Breast epithelium (tissue), 3 donors: ENCODE measurements at regions not wholly inside any gene's neighbourhood (a gene's known extent, or its start where the extent isn't known, plus 50 kb on each side); places are given as distances from the start of the nearest gene placed in this dataset.

ENCODE experiments used
- POLR2A ChIP-seq: fragments of 450-650 bp; IDR thresholded peaks from one replicate; pipeline ENCODE4 v1.6.1; 2016; ENCODE audit warnings: antibody characterized with exemption, mild to moderate bottlenecking, moderate library complexity
- POLR2AphosphoS5 ChIP-seq, 3 donors: sonication (generic); formaldehyde crosslinking; IDR thresholded peaks; one replicate each; pipeline ENCODE4 v1.6.1; 2017; ENCODE audit warnings: antibody characterized with exemption in 3 of 3

DNA sequence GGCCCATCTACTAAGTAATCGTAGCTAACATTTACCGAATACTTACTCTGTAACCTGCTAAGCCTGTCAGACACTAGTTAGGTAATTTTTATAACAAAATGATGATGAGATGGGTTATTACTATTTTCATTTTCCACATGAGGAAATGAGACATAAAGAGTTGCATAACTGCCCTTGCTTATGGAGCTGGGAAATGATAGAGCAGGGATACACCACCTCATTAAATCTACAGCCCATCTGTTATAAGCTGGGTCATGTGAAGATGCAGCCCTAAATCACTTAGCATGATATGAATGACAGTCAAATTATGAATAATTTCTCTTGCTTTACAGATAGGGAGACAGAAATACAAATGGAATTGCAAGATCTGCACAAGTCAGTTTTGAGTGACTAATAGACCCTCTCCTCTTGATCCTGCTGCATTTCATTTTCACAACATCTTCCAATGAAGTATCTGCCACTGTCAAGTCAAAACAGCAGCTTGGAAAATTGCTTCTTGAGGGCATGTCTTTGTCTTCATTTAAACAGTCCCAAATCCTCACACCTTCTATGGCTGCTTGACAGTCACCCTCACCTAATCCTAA, 364.7 kb downstream of the PRELID2 start:
- no peak for TF ChIP-seq POLR2A
- no peak for TF ChIP-seq POLR2AphosphoS5 (IDR thresholded peaks at IDR 0.05)
